Activated naive CD8-positive, alpha-beta T cell treated with anti-CD3 and anti-CD28 coated beads, Interleukin-2, amount 50 U/mL, for 24 hours (primary cell): ENCODE measurements at regions not wholly inside any gene's neighbourhood (a gene's known extent, or its start where the extent isn't known, plus 50 kb on each side); places are given as distances from the start of the nearest gene placed in this dataset.
A peak's percentile ranks its signal among the peaks of the same experiment; 100 is the strongest.

Experiments
- ATAC-seq: fragments of 150-1000 bp; cut with Tn5 transposase; one replicate; pipeline ENCODE4 v1.10.0; 2021
- DNase-seq: peaks from one replicate; pipeline ENCODE4 v3.0.0; 2021
- H3K27ac Mint-ChIP-seq: one replicate; pipeline ENCODE4 v1.8.0; 2021; ENCODE audit warnings: mild to moderate bottlenecking, mixed read lengths
- H3K27me3 Mint-ChIP-seq: one replicate; pipeline ENCODE4 v1.8.0; 2021; ENCODE audit warnings: mixed read lengths
- H3K36me3 Mint-ChIP-seq: one replicate; pipeline ENCODE4 v1.8.0; 2021; ENCODE audit warnings: low read depth, mixed read lengths
- H3K4me1 Mint-ChIP-seq: one replicate; pipeline ENCODE4 v1.8.0; 2021; ENCODE audit warnings: mixed read lengths
- H3K4me3 Mint-ChIP-seq: one replicate; pipeline ENCODE4 v1.8.0; 2021; ENCODE audit warnings: mild to moderate bottlenecking, moderate library complexity, mixed read lengths
- H3K9me3 Mint-ChIP-seq: one replicate; pipeline ENCODE4 v1.8.0; 2021; ENCODE audit warnings: mixed read lengths

DNA sequence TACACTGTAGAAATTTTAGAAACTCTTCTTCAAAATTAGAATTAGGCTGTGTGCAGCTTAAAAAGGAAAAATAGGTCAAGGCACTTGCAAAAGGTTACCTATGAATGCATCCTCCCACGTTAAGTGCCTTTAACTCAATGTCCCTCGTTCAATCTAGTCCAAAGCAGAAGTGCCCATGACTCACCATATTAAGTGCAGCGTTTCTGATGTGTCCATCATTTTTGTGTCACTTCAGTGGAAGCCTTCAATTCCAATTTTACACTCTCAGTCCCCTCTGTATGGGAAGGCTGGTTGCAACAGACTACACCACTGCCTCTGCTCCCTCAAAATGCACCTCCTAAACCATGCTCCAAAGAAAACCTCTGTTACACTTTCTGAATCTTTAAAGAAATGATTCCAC is 53.4 kb downstream of the FOXB1 start:
- Mint-ChIP-seq H3K4me1 (no peaks in the 10 kb centered on the region), H3K4me3 (no peak overlapping the region)

DNA sequence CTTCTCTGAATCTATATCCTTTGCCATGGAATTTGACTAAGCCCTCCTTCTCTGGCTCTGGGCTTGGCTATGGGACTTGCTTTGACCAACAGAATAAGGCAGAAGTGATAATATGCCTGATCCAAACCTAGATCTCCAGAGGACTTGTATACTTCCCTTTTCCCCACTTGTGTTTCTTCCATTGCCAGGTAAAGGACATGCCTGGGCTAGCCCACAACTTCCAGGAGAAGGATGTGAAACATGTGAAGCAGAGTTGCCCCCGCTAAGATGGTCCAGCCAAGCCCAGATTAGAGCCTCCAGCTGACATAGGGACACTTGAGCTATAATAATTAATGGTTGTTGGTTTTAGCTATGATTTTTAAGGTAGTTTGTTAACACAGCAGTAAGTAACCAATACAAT is 55.1 kb downstream of the FOXB1 start:
- ATAC-seq = no peak
- Mint-ChIP-seq H3K27me3 (peaks cover 10% of the 10 kb centered on the region), H3K27ac (no peak overlapping the region), H3K4me1 (no peaks in the 10 kb centered on the region), H3K9me3 (peaks cover 15% of the 10 kb centered on the region), H3K36me3 (peaks cover 5% of the 10 kb centered on the region), H3K4me3 (no peak overlapping the region)
- no peak for DNase-seq

More for the DNA sequence above, 53.4 kb downstream of the FOXB1 start:
- Mint-ChIP-seq H3K27ac (no peak overlapping the region), H3K36me3 (peaks cover 5% of the 10 kb centered on the region), H3K9me3 (peaks cover 15% of the 10 kb centered on the region), H3K27me3 (peaks cover 12% of the 10 kb centered on the region)
- DNase-seq (no peak), ATAC-seq (no peak)

DNA sequence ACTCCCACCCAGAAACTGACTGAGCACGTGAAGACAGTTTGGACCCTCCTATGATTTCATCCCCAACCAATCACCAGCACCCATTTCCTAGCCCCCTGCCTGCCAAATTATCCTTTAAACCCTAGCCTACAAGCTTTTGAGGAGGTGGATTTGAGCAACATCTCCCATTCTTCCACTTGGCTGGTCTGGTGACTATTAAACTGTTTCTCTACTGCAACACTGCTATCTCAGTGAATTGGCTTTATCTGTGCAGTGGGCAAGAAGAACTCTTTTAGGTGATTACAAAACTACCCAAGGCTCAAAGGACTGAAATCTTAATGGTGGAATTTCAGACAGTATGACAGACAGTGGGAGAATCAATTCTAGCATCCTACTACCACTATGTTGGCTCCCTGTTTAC is 57.6 kb downstream of the FOXB1 start:
- H3K9me3 Mint-ChIP-seq = peaks cover 15% of the 10 kb centered on the region
- DNase-seq (no peak), ATAC-seq (no peak)
- no peak overlapping the region for H3K27ac Mint-ChIP-seq
- H3K36me3 Mint-ChIP-seq = peaks cover 5% of the 10 kb centered on the region
- no peak overlapping the region for H3K4me3 Mint-ChIP-seq
- H3K4me1 Mint-ChIP-seq = no peaks in the 10 kb centered on the region
- H3K27me3 Mint-ChIP-seq = peaks cover 6% of the 10 kb centered on the region

DNA sequence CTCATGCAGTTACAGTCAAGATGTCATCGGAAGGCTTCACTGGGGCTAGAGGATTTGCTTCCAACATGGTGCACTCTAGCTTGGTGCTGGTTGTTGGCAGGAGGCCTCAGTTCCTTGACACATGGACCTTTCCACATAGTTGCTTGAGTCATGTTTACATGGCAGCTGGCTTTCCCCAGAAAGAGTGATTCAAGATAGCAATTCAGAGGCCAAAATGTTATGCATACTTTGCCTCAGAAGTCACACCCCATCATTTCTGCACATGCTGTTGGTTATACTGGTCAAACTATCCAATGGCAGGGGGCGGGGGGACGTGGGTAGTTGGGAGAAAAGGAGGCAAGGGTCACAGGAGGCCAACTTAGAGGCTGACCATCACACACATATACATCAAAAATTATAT is 58.7 kb downstream of the FOXB1 start:
- DNase-seq = no peak
- H3K27ac Mint-ChIP-seq = no peak overlapping the region
- H3K27me3 Mint-ChIP-seq = peaks cover 4% of the 10 kb centered on the region
- peaks cover 5% of the 10 kb centered on the region for H3K36me3 Mint-ChIP-seq
- H3K9me3 Mint-ChIP-seq = peaks cover 15% of the 10 kb centered on the region
- H3K4me3 Mint-ChIP-seq = no peak overlapping the region
- ATAC-seq = no peak
- H3K4me1 Mint-ChIP-seq = no peaks in the 10 kb centered on the region

DNA sequence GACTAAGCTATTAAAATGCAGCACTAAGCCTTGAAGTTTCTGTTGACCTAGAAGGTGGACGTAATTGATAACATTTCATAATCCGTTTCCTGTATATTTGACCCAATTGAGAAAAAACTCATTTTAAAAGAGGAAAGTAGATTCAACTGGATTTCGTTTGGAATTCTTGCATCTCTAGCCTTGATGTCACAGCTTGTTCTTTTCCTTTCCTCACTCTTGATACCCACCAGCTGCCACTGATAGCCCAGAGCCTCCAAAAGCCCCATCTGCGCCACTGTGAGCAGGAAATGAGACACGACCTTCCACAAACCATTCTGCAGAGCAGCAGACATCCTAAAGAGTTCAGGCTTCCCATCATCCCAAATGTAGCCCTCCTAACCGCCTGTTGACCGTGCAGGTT is 61.8 kb downstream of the FOXB1 start:
- Mint-ChIP-seq H3K27ac (no peak overlapping the region), H3K27me3 (peaks cover 2% of the 10 kb centered on the region), H3K4me1 (no peaks in the 10 kb centered on the region), H3K9me3 (peaks cover 13% of the 10 kb centered on the region), H3K4me3 (no peak overlapping the region), H3K36me3 (peaks cover 5% of the 10 kb centered on the region)
- ATAC-seq (no peak), DNase-seq (no peak)

DNA sequence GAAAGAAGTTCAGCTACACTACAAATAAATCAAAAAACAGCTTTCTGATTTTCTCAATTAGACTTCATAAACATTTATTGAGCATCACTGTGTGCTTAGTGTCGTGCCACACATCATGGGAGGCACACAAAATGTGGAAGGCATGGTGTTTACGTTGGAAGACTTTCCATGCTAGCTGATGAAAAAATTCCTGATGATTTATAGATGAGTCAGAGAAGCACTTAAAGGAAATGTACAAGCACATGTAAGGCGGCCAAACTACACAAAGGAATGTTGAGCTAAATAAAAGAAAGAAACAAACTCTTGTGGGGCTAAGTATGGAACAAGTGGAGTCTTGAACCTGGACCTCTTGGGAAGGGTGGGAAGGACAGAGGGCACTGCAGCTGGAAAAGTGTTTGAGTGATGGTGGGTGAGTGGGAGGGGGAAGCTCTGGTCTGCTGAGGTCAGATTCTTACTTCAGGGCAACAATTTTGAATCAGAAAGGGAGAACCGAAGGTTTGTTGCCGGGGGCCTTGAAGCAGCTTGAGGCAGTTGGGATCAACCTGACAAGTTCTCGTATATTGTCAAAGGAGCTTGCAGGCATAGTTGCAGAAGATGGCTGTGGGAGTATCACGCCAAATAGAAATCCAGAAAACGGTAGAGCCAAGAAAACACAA is 66.9 kb downstream of the FOXB1 start:
- no peak for ATAC-seq
- DNase-seq = no peak
- Mint-ChIP-seq H3K4me3 (no peak overlapping the region), H3K4me1 (peaks cover 22% of the 10 kb centered on the region), H3K9me3 (no peaks in the 10 kb centered on the region), H3K27ac (no peak overlapping the region), H3K27me3 (peaks cover 2% of the 10 kb centered on the region), H3K36me3 (no peaks in the 10 kb centered on the region)

DNA sequence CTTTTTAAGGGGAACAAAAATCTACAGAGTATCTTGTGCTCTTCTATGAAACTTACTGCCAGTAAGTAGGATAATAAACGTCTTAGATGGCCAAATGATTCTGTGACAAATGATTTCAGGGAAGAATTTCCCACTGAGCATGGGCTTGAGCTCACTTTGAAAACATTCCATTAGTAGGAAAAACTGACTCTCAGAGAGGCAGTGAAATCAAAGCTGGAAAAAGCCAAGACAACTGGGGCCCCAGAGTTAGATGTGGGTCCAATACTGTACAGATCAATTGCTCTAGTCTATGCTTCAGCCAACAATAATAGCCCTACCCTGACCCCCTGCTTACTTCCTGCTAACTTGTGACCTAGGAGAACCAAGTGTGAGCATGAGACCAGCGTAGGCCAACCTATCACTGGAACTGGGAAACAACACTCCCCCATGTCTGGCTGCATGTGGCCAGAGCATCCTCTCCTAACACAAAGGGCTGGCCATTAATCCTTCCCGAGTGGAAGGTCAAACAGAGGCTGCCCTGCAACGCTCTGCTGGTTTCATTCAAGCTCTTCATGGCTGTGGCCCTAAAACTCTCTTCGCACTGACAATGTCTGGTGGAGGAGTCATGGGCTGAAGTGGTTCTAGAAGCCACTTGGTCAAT is 68.8 kb downstream of the FOXB1 start:
- Mint-ChIP-seq H3K27me3 (no peaks in the 10 kb centered on the region), H3K27ac (no peak overlapping the region), H3K4me3 (no peak overlapping the region), H3K36me3 (no peaks in the 10 kb centered on the region), H3K4me1 (peaks cover 42% of the 10 kb centered on the region), H3K9me3 (no peaks in the 10 kb centered on the region)
- DNase-seq = no peak
- ATAC-seq = no peak

DNA sequence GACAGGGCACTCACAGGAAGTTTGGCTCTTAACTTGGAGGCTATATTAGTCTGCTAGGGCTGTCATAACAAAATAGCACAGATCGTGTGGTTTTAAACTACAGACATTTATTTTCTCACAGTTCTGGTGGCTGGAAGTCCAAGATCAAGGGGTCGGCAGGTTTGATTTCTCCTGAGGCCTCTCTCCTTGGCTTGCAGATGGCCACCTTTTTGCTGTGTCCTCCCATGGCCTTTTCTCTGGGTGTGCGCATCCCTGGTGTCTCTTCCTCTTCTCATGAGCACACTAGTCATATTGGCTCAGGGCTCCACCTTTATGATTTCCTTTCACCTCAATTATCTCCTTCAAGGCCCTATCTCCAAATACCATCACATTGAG is 69.3 kb downstream of the FOXB1 start:
- DNase-seq (no peak), ATAC-seq (no peak)
- Mint-ChIP-seq H3K36me3 (no peaks in the 10 kb centered on the region), H3K4me3 (no peak overlapping the region), H3K27ac (no peak overlapping the region), H3K4me1 (peaks cover 46% of the 10 kb centered on the region), H3K9me3 (no peaks in the 10 kb centered on the region), H3K27me3 (no peaks in the 10 kb centered on the region)

DNA sequence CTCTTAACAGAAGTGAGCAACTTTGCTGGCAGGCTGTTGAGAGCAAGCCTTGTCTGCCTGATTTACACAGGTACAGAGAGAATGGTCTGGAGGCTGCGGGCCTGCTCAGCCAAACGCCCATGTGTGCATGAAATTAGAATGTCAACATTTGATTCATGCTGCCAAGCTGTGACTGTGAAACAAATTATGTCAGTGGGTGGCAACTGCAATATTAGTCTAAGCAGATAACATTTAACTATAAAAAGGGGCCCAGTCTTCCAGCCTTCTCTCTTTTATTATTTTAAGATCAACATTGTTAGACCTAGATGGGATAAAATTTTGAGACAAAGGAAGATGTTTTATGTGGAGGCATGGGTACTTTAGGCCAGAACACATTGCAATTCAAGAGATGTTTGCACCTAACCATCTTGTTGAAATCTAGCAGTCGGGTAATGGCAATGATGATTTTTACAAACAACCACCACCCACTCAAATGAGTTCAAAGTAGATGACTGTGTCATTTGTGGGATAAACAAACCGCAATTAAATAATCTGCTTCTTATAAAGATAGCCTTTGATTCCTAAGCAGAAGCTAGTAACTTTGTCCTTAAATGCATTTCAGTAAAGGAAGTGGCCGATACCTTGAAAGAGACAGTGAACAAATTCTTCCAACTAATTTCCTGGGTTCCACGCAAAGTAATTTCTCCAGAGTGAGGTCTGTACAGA is 70.2 kb downstream of the FOXB1 start:
- DNase-seq (no peak), ATAC-seq (no peak)
- Mint-ChIP-seq H3K36me3 (no peaks in the 10 kb centered on the region), H3K9me3 (no peaks in the 10 kb centered on the region), H3K27ac (no peak overlapping the region), H3K4me1 (peaks cover 49% of the 10 kb centered on the region), H3K4me3 (no peak overlapping the region), H3K27me3 (no peaks in the 10 kb centered on the region)

DNA sequence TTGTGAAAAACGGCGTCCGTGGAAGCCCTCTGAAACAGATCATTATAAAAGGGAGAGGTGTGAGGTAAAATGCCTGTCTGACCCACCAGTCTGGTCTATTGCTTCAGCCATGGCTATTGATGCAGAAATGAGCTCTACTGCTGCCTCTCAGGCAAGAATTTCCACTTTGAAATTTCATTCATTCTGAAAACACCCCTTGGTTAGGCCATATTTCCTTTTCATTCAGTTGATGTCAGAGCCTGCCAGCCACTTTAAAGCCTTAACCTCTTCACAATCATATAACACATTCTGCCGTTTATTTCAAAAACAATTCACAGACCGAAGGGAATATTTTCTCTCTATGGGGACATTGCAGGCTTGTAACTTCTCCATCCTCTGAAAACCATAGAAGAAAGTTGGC is 71.9 kb downstream of the FOXB1 start:
- peaks cover 4% of the 10 kb centered on the region for H3K27me3 Mint-ChIP-seq
- ATAC-seq (peak; percentile 26), DNase-seq (peak; percentile 3)
- no peak overlapping the region for H3K4me3 Mint-ChIP-seq
- peak overlapping the region; percentile 48 for H3K27ac Mint-ChIP-seq
- H3K36me3 Mint-ChIP-seq = no peaks in the 10 kb centered on the region
- H3K9me3 Mint-ChIP-seq = no peaks in the 10 kb centered on the region
- peaks cover 49% of the 10 kb centered on the region for H3K4me1 Mint-ChIP-seq

DNA sequence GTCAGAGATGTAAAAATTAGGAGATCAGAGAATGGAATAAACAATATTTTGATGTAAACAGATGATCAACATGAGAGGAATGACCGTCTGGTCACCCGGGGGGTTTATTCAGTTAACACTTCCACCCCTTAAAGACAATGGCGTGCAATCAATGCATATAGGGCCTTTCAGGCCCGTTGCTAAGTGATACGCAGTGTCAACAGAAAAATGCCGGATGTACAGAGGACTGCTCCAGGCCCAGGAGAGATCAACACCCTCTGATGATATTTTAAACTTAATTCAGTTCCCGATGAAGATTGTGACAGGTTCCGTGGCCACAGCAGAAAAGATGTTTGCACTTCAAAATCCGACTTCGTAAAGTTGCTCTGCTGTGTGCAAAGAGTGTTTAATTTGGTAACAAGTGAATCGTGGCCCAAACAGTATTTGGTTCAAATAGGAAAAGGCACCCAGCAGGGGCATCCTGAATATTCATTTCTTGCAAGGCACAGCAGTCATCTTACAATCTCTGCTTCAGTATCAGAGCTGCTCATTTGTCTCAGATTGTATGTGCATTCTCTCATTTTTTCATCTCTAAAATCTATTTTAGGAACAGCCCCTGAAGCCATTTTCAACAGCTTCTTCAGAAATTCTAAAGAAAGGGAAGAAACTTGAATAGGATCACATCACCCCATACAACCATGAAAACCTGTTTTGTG is 72.6 kb downstream of the FOXB1 start:
- no peaks in the 10 kb centered on the region for H3K9me3 Mint-ChIP-seq
- no peak overlapping the region for H3K4me3 Mint-ChIP-seq
- H3K4me1 Mint-ChIP-seq = peaks cover 49% of the 10 kb centered on the region
- peak overlapping the region; percentile 81 for H3K27ac Mint-ChIP-seq
- DNase-seq (no peak), ATAC-seq (no peak)
- peaks cover 4% of the 10 kb centered on the region for H3K27me3 Mint-ChIP-seq
- H3K36me3 Mint-ChIP-seq = no peaks in the 10 kb centered on the region

DNA sequence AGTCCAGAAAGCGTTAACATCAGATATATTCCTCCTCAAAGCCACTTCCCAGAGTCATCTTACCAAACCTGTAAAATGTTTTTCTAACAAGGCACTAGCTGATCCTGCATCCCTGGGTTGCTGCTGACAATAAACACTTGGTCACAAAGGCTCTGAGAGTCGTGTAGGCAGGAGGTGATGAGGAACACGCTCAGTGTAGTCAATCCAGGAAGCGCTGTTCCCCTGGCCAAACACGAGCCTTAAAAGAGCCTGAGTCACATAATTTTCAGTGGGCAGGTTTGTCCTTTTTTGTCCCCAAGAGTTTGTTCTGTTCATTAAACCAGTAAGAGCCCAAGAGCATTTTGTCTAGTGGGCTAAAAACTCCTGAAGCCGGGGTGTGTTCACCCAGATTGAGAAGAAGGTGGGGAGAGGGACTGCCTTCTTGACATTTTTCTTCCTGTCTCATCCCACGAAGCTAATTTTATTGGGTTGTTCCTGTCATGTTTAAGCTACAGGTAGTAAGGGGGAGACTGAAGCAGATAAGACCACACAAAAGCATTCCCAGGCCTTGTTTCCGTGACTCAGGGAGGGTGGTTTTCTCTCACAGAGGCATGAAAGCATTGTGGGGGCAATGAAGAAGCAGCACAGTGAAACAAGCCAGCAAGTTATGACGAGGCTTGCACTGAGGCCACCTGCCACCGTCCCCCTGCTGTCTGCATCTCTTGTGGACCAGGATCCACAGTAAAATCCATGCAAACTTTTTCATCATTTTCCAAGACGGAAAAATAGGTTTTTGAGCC is 73.7 kb downstream of the FOXB1 start:
- ATAC-seq = peak; percentile 83
- Mint-ChIP-seq H3K4me1 (peaks cover 49% of the 10 kb centered on the region), H3K36me3 (no peaks in the 10 kb centered on the region), H3K27me3 (peaks cover 8% of the 10 kb centered on the region), H3K9me3 (no peaks in the 10 kb centered on the region), H3K4me3 (peak overlapping the region; percentile 19), H3K27ac (peak overlapping the region; percentile 81)
- DNase-seq = peak; percentile 53

DNA sequence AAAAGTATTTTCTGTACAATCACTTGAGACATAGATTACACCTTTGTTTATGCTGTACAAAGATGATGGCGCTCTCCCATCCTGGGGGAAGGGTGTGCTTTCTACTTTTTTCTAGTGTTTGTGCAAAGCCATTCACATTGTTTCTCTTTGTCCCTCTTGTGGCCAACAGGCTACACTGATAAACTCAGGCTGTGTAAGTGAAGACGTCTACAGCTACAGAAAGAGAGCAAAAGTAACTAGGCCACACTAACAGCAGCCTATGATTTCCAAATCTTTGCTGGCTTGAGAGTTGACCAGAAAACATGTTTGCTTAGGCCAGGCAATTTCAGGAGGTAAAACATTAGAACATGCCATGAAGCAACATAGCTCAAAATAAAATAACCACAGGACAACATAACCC is 75.1 kb downstream of the FOXB1 start:
- H3K4me1 Mint-ChIP-seq = peaks cover 45% of the 10 kb centered on the region
- H3K36me3 Mint-ChIP-seq = no peaks in the 10 kb centered on the region
- ATAC-seq = no peak
- no peak for DNase-seq
- no peak overlapping the region for H3K4me3 Mint-ChIP-seq
- H3K9me3 Mint-ChIP-seq = no peaks in the 10 kb centered on the region
- H3K27me3 Mint-ChIP-seq = peaks cover 8% of the 10 kb centered on the region
- H3K27ac Mint-ChIP-seq = no peak overlapping the region

DNA sequence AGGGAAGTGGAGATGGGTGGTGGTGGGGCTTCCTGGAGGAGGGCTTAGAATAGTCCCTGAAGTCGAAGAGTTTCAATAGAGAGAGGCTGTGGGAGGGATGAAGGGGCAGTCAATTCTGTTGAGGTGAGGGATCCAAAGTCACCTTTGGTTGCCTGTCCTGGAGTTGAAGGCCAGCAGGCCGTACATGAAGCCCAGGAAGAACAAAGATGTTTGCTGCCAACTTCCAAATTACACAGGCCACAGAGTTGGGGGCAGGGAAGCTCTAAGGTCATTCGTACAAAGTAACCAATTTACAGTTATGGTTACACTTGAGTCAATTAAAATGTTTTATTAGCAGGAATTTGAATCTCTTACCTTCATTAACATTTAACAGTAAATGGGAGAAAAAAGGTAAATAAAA is 77.9 kb downstream of the FOXB1 start:
- H3K9me3 Mint-ChIP-seq = no peaks in the 10 kb centered on the region
- DNase-seq (no peak), ATAC-seq (no peak)
- peaks cover 17% of the 10 kb centered on the region for H3K4me1 Mint-ChIP-seq
- peaks cover 10% of the 10 kb centered on the region for H3K27me3 Mint-ChIP-seq
- H3K4me3 Mint-ChIP-seq = no peak overlapping the region
- no peaks in the 10 kb centered on the region for H3K36me3 Mint-ChIP-seq
- H3K27ac Mint-ChIP-seq = no peak overlapping the region
